Keratinocyte (primary cell): ENCODE measurements at regions not wholly inside any gene's neighbourhood (a gene's known extent, or its start where the extent isn't known, plus 50 kb on each side); places are given as distances from the start of the nearest gene placed in this dataset.

Experiments
- DNase-seq: peaks from one replicate; pipeline ENCODE4 v3.0.0-alpha.2; 2011; ENCODE audit warnings: low read depth, missing footprints, low spot score
- FAIRE-seq: peaks from 2 replicates; lab custom pipeline; 2011; peaks lifted over from hg19 to GRCh38; lab: Jason Lieb, UNC
- H2AFZ ChIP-seq: 2 replicates; pipeline ENCODE4 v1.6.0; 2012; ENCODE audit warnings: low read length, control low read depth, inconsistent platforms; ENCODE audit not compliant: control insufficient read depth
- H3K27ac ChIP-seq: 2 replicates; pipeline ENCODE4 v1.5.1; 2011; ENCODE audit warnings: low read length; ENCODE audit not compliant: control insufficient read depth, insufficient read depth
- H3K27me3 ChIP-seq: 3 replicates; pipeline ENCODE4 v1.6.0; 2011; ENCODE audit warnings: low read length; ENCODE audit not compliant: control insufficient read depth, insufficient read depth; ENCODE audit errors: extremely low read depth
- H3K36me3 ChIP-seq, 2 experiments: 2 replicates in 1 of 2; 3 replicates in 1 of 2; pipeline ENCODE4 v1.5.1; 2011; ENCODE audit warnings: low read length in 2 of 2, mild to moderate bottlenecking in 1 of 2; ENCODE audit not compliant: control insufficient read depth in 2 of 2, insufficient read depth in 2 of 2; ENCODE audit errors: extremely low read depth in 1 of 2
- H3K4me1 ChIP-seq: 3 replicates; pipeline ENCODE4 v1.5.1; 2011; ENCODE audit warnings: low read length; ENCODE audit not compliant: control insufficient read depth, insufficient read depth; ENCODE audit errors: extremely low read depth
- H3K4me2 ChIP-seq: 3 replicates; pipeline ENCODE4 v1.6.0; 2011; ENCODE audit warnings: low read depth, low read length; ENCODE audit not compliant: control insufficient read depth, insufficient read depth; ENCODE audit errors: extremely low read depth
- H3K4me3 ChIP-seq, 3 experiments: fragments of 200-600 bp in 1 of 3; sonication (generic) in 1 of 3; 2 replicates in 2 of 3; 3 replicates in 1 of 3; pipeline ENCODE4 v1.5.1; 2011 to 2016; ENCODE audit warnings: low read length in 3 of 3, mild to moderate bottlenecking in 3 of 3, control low read depth in 2 of 3, inconsistent platforms in 1 of 3, low read depth in 1 of 3, mixed read lengths in 1 of 3, mixed run types in 1 of 3, moderate library complexity in 1 of 3; ENCODE audit not compliant: control insufficient read depth in 2 of 3, insufficient read depth in 2 of 3; ENCODE audit errors: extremely low read depth in 1 of 3
- H3K79me2 ChIP-seq: 2 replicates; pipeline ENCODE4 v1.6.0; 2012; ENCODE audit warnings: low read length; ENCODE audit not compliant: control insufficient read depth, insufficient read depth
- H3K9ac ChIP-seq: 3 replicates; pipeline ENCODE4 v1.6.0; 2011; ENCODE audit warnings: low read length; ENCODE audit not compliant: control insufficient read depth, insufficient read depth; ENCODE audit errors: extremely low read depth
- H3K9me1 ChIP-seq: 3 replicates; pipeline ENCODE4 v1.6.0; 2011; ENCODE audit warnings: low read length; ENCODE audit not compliant: control insufficient read depth, insufficient read depth; ENCODE audit errors: extremely low read depth
- H3K9me3 ChIP-seq: 2 replicates; pipeline ENCODE4 v1.5.1; 2012; ENCODE audit warnings: low read depth, low read length; ENCODE audit not compliant: control insufficient read depth
- H4K20me1 ChIP-seq: 3 replicates; pipeline ENCODE4 v1.6.0; 2011; ENCODE audit warnings: low read length; ENCODE audit not compliant: control insufficient read depth, insufficient read depth; ENCODE audit errors: extremely low read depth
- CTCF ChIP-seq, 3 experiments: IDR thresholded peaks in 1 of 3; conservative IDR thresholded peaks in 1 of 3; optimal IDR thresholded peaks in 1 of 3; 2 replicates in 2 of 3; 3 replicates in 1 of 3; pipeline versions ENCODE3 to v1.5.1; 2011; ENCODE audit warnings: low read length in 3 of 3, mild to moderate bottlenecking in 3 of 3, moderate library complexity in 2 of 3, control low read depth in 1 of 3, inconsistent platforms in 1 of 3; ENCODE audit not compliant: insufficient read depth in 2 of 3; ENCODE audit errors: extremely low read depth in 1 of 3
- EZH2 ChIP-seq: IDR thresholded peaks from one replicate; pipeline ENCODE4 v1.6.1; 2012; ENCODE audit warnings: inconsistent platforms, mild to moderate bottlenecking, low read length, moderate library complexity
- dilution Hi-C: fragments of 300-500 bp; cut with MboI; formaldehyde crosslinking; loops from one replicate; pipeline ENCODE4 v1.7.0; 2020; ENCODE audit warnings: low sequenced_read_pairs; ENCODE audit not compliant: extremely low pct_ligation_motif_present

GRCh38 chr3:162365066-162365719 is 868.6 kb downstream of the OTOL1 start:
- Histone ChIP-seq H3K36me3 (no peaks in the 10 kb centered on the region), H3K9ac (no peak overlapping the region), H3K9me1 (no peaks in the 10 kb centered on the region), H3K27me3 (no peaks in the 10 kb centered on the region), H3K9me3 (no peaks in the 10 kb centered on the region), H3K4me3 (no peak overlapping the region), H2AFZ (no peak overlapping the region), H3K27ac (no peak overlapping the region), H4K20me1 (no peaks in the 10 kb centered on the region), H3K4me1 (no peaks in the 10 kb centered on the region), H3K4me2 (no peak overlapping the region), H3K79me2 (no peaks in the 10 kb centered on the region)
- dilution Hi-C loops, result no loop called here
- TF ChIP-seq EZH2 (no peak), CTCF (optimal IDR thresholded peaks at IDR 0.05 in 1 of 3, IDR thresholded peaks at IDR 0.05 in 1 of 3, conservative IDR thresholded peaks at IDR 0.05 in 1 of 3; ENCODE audit: extremely low read depth in 1 of 3, insufficient read depth in 2 of 3, low read length in 3 of 3) (no peak)
- FAIRE-seq (no peak), DNase-seq (no peak)

GRCh38 chr3:162366166-162366766 is 869.7 kb downstream of the OTOL1 start:
- Histone ChIP-seq H3K27ac (no peak overlapping the region), H3K4me3 (no peak overlapping the region), H2AFZ (no peak overlapping the region), H3K9me1 (no peaks in the 10 kb centered on the region), H3K79me2 (no peaks in the 10 kb centered on the region), H3K36me3 (no peaks in the 10 kb centered on the region), H3K4me1 (no peaks in the 10 kb centered on the region), H3K4me2 (no peak overlapping the region), H3K9me3 (no peaks in the 10 kb centered on the region), H4K20me1 (no peaks in the 10 kb centered on the region), H3K9ac (no peak overlapping the region), H3K27me3 (no peaks in the 10 kb centered on the region)
- dilution Hi-C loops, result no loop called here
- DNase-seq (no peak), FAIRE-seq (no peak)
- TF ChIP-seq CTCF (optimal IDR thresholded peaks at IDR 0.05 in 1 of 3, IDR thresholded peaks at IDR 0.05 in 1 of 3, conservative IDR thresholded peaks at IDR 0.05 in 1 of 3; ENCODE audit: extremely low read depth in 1 of 3, insufficient read depth in 2 of 3, low read length in 3 of 3) (no peak), EZH2 (no peak)
